GM12875 (cell line): ENCODE measurements at regions not wholly inside any gene's neighbourhood (a gene's known extent, or its start where the extent isn't known, plus 50 kb on each side); places are given as distances from the start of the nearest gene placed in this dataset.
"Not testable (repeated sequence)": the region's sequence is repeated elsewhere in the genome, so short reads cannot be mapped to it uniquely, and the experiment has no call there.

Experiments
- H3K4me3 ChIP-seq: one replicate; pipeline ENCODE4 v1.5.1; 2011; ENCODE audit warnings: low read depth, low read length, control low read depth
- CTCF ChIP-seq: IDR thresholded peaks from 2 replicates; pipeline ENCODE4 v1.5.1; 2011; ENCODE audit warnings: low read depth, mild to moderate bottlenecking, control low read depth, inconsistent platforms, low read length, moderate library complexity, borderline replicate concordance; ENCODE audit not compliant: insufficient read depth

GRCh38 chr3:174480767-174481166 lies 378.4 kb upstream of the NAALADL2 start:
- TF ChIP-seq CTCF = no peak
- no peak overlapping the region for H3K4me3 ChIP-seq

GRCh38 chr3:174482541-174482940 lies 376.6 kb upstream of the NAALADL2 start:
- TF ChIP-seq CTCF = no peak
- no peak overlapping the region for H3K4me3 ChIP-seq

- no peak overlapping the region for H3K4me3 ChIP-seq
- no peak for TF ChIP-seq CTCF
These were observed 375.9 kb upstream of the NAALADL2 start for GRCh38 chr3:174483254-174483653.

GRCh38 chr3:174483856-174484255 lies 375.3 kb upstream of the NAALADL2 start:
- not testable (repeated sequence) for H3K4me3 ChIP-seq

- TF ChIP-seq CTCF = no peak
These were observed 370.6 kb upstream of the NAALADL2 start for GRCh38 chr3:174488527-174488926.

GRCh38 chr3:174495311-174495710 lies 363.8 kb upstream of the NAALADL2 start:
- no peak for TF ChIP-seq CTCF
- no peak overlapping the region for H3K4me3 ChIP-seq

More at GRCh38 chr3:174488527-174488926, 370.6 kb upstream of the NAALADL2 start:
- H3K4me3 ChIP-seq = no peak overlapping the region

GRCh38 chr3:174495928-174496327 lies 363.2 kb upstream of the NAALADL2 start:
- H3K4me3 ChIP-seq = no peak overlapping the region
- no peak for TF ChIP-seq CTCF

- no peak for TF ChIP-seq CTCF
- no peak overlapping the region for H3K4me3 ChIP-seq
These were observed 360.5 kb upstream of the NAALADL2 start for GRCh38 chr3:174498638-174499037.
